ENCODE measurements at regions not wholly inside any gene's neighbourhood (a gene's known extent, or its start where the extent isn't known, plus 50 kb on each side); places are given as distances from the start of the nearest gene placed in this dataset.

DNA sequence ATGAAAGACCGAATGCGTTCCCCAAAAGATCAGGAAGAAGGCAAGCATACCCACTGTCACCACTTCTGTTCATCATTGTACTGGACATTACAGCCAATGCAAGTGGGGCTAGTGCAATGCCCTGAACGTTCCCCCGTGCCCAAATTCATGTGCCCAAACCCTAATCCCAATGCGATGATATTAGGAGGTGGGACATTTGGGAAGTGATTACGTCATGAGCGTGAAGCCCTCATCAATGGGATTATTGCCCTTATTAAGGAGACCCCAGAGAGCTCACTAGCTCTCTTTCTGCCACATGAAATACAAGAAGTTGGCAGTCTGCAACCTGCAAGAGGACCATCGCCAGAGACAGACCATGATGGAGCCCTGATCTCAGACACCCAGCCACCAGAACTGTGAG, 511.4 kb upstream of the TPK1 start (continued):
- TF ChIP-seq, protein P1, sequence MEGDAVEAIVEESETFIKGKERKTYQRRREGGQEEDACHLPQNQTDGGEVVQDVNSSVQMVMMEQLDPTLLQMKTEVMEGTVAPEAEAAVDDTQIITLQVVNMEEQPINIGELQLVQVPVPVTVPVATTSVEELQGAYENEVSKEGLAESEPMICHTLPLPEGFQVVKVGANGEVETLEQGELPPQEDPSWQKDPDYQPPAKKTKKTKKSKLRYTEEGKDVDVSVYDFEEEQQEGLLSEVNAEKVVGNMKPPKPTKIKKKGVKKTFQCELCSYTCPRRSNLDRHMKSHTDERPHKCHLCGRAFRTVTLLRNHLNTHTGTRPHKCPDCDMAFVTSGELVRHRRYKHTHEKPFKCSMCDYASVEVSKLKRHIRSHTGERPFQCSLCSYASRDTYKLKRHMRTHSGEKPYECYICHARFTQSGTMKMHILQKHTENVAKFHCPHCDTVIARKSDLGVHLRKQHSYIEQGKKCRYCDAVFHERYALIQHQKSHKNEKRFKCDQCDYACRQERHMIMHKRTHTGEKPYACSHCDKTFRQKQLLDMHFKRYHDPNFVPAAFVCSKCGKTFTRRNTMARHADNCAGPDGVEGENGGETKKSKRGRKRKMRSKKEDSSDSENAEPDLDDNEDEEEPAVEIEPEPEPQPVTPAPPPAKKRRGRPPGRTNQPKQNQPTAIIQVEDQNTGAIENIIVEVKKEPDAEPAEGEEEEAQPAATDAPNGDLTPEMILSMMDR (conservative IDR thresholded peaks at IDR 0.05; ENCODE audit: low read depth in 2 of 2), result no peak
- TF ChIP-seq NANOG (IDR thresholded peaks at IDR 0.05; ENCODE audit: borderline replicate concordance), result no peak

DNA sequence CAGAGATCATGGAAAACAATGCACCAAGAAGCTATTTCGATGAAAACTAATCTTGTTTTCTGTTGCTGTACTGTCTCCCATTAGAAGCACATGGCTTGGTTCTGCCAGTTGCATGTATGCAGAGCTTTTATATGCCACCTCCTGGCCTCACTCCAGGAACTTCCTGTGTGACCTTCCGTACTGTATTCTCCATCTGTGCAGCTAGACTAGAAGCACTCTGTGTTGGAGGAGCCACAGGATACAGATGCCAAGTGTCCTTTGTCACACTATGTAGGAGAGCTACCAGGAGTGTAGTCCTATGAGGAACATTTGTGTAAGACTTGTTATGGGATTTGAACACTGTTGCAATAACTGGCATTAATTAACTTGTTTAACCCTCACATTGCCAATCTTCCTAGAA, 503.5 kb upstream of the TPK1 start:
- H3K27ac ChIP-seq (ENCODE audit: low read depth), result no peak overlapping the region
- H3F3A ChIP-seq (replicated peaks; ENCODE audit: low read depth), result no peaks in the 10 kb centered on the region
- no peaks in the 10 kb centered on the region for H3K27me3 ChIP-seq (ENCODE audit: insufficient read depth)
- no peaks in the 10 kb centered on the region for H4K20me1 ChIP-seq (replicated peaks; ENCODE audit: insufficient read depth)
- ATAC-seq (no peak), DNase-seq (ENCODE audit: low spot score) (no peak)
- H3K4me3 Mint-ChIP-seq, result no peak overlapping the region
- peaks cover 72% of the 10 kb centered on the region for H3K9me3 Mint-ChIP-seq
- H2AFZ ChIP-seq, result no peak overlapping the region
- no peaks in the 10 kb centered on the region for H3K4me1 Mint-ChIP-seq
- no peak for TF ChIP-seq EZH2 (IDR thresholded peaks at IDR 0.05; ENCODE audit: low read depth, unreplicated experiment)
- TF ChIP-seq ZNF331 (CRISPR knock-in tag; IDR thresholded peaks at IDR 0.05; ENCODE audit: low read depth), result no peak
- TF ChIP-seq STAT1 (IDR thresholded peaks at IDR 0.05; ENCODE audit: unreplicated experiment), result no peak
- TF ChIP-seq, protein P2, sequence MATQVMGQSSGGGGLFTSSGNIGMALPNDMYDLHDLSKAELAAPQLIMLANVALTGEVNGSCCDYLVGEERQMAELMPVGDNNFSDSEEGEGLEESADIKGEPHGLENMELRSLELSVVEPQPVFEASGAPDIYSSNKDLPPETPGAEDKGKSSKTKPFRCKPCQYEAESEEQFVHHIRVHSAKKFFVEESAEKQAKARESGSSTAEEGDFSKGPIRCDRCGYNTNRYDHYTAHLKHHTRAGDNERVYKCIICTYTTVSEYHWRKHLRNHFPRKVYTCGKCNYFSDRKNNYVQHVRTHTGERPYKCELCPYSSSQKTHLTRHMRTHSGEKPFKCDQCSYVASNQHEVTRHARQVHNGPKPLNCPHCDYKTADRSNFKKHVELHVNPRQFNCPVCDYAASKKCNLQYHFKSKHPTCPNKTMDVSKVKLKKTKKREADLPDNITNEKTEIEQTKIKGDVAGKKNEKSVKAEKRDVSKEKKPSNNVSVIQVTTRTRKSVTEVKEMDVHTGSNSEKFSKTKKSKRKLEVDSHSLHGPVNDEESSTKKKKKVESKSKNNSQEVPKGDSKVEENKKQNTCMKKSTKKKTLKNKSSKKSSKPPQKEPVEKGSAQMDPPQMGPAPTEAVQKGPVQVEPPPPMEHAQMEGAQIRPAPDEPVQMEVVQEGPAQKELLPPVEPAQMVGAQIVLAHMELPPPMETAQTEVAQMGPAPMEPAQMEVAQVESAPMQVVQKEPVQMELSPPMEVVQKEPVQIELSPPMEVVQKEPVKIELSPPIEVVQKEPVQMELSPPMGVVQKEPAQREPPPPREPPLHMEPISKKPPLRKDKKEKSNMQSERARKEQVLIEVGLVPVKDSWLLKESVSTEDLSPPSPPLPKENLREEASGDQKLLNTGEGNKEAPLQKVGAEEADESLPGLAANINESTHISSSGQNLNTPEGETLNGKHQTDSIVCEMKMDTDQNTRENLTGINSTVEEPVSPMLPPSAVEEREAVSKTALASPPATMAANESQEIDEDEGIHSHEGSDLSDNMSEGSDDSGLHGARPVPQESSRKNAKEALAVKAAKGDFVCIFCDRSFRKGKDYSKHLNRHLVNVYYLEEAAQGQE (IDR thresholded peaks at IDR 0.05; ENCODE audit: unreplicated experiment), result no peak
- TF ChIP-seq CREB1 (CRISPR knock-in tag; IDR thresholded peaks at IDR 0.05; ENCODE audit: low read depth), result no peak
- TF ChIP-seq, protein P1 (conservative IDR thresholded peaks at IDR 0.05; ENCODE audit: low read depth in 2 of 2), result no peak
- H3K79me2 ChIP-seq (replicated peaks; ENCODE audit: insufficient read depth), result no peaks in the 10 kb centered on the region
- no peaks in the 10 kb centered on the region; the same call in 1 of the 2 replicates for H3K36me3 ChIP-seq (ENCODE audit: insufficient read depth)
- H3K9me2 ChIP-seq (ENCODE audit: insufficient read depth), result no peaks in the 10 kb centered on the region
- no peak overlapping the region for H3K4me2 ChIP-seq
- peaks cover 19% of the 10 kb centered on the region for H3K36me3 Mint-ChIP-seq (ENCODE audit: low read depth)
- H3K4me3 ChIP-seq, result no peak overlapping the region
- H3K4me1 ChIP-seq (ENCODE audit: insufficient read depth), result no peaks in the 10 kb centered on the region
- peaks cover 2% of the 10 kb centered on the region for H3K27me3 Mint-ChIP-seq (ENCODE audit: insufficient read depth, low read depth, poor library complexity)
- H3K27ac Mint-ChIP-seq, result no peak overlapping the region

Data from GM23338 (cell line).